T-helper 22 cell (primary cell): ENCODE measurements at regions not wholly inside any gene's neighbourhood (a gene's known extent, or its start where the extent isn't known, plus 50 kb on each side); places are given as distances from the start of the nearest gene placed in this dataset.

Source experiments
- DNase-seq: peaks from one replicate; pipeline ENCODE4 v3.0.0-alpha.2; 2020; ENCODE audit warnings: low read depth

DNA sequence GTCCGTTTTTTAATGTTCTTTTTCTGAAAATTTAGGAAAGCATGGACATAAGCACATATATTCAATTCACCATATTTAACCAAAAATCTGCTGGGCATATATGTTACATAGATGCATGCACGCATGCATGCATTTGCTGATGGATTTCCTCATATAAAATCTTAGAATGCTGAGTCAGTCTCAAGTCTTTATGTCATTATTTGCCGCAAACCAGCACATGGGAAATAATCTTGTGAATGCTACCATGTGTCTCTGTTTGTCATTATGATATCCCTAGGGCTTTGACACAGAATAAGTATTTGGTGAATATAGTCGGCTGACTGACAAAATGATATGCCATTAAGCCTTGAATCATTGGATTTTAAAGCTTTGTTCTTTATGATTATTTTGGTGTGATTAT is 776.5 kb downstream of the KCNT2 start:
- no peak for DNase-seq

DNA sequence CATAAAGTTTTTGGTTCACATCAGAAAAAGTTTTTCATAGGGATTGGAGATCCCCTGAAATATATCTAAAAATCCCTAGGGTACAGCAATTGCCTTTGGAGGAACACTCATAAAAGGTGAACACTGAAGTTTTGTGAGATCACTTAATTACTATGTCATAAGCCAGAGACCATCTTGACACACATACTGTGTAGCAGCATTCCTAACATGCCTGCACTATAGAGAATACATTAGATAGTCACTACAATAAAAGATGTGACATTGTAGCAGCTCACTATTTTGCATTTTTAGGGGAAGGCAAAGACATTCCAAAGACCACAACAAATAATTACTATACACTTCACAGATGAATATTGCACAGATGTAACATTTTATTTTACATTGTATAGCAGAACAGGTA is 779.9 kb downstream of the KCNT2 start:
- no peak for DNase-seq

DNA sequence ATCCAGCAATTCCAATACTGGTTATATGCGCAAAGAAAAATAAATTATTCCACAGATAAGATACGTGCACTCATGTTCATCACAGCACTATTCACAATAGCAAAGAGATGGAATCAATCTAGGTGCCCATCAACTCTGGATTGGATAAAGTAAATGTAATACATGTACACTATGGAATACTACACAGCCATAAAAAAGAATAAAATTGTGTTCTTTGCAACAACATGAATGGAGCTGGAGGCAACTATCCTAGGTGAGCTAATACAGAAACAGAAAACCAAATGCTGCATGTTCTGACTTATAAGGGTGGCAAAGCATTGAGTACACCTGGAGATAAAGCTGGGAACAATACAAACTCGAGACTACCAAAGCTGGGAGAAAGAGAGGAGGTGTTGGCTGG is 787.3 kb downstream of the KCNT2 start:
- DNase-seq = no peak

DNA sequence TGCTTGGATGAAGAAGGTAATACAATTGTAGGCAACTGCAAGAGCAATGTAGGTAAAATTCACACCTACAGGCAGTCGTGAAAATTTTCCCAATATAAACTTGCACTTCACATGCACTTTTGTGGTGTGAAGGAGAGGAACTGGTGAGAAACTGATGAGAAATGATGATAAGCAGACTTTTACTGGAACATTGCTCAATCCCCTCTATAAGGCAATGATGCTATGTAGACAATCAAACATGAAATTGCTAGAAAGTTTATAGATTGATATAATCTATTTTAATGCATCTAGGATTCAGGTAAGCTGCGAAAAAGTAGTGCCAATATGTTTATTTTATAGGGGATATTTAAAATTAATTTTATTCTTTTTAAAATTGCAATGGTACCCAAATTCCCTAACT is 802.2 kb downstream of the KCNT2 start:
- no peak for DNase-seq

DNA sequence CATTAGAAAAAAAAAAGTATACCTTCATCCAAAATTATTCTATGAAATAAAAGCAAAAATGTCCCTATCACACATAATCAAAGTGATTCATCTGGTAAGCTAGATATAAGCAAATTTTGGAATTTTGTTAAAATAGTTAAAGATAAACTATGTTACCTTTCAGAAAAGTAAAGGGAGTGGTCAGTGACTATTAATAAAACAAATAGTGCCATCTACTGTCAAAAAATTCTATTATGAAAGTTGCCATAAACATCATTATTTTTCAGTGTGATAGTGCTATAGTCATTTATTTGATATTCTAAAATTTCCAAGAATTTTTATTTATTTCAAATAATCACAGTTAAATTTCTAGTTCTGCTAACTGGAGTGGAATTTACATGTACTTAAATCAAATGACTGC is 803.7 kb downstream of the KCNT2 start:
- no peak for DNase-seq

DNA sequence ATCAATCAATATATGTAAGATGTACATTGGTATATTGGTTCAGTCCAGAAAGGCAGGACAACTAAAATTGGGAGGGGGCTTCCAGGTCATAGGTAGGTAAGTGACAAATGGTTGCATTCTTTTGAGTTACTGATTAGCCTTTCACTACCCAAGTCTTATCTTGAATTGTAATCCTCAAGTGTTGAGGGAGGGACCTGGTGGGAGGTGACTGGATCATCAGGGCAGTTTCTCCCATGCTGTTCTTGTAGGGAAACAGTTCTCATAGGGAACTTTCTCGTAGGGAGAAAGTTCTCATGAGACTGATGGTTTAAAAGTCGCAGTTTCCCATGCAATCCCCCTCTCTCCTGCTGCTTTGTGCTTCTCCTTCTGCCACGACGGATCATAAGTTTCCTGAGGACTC is 809.2 kb downstream of the KCNT2 start:
- no peak for DNase-seq

DNA sequence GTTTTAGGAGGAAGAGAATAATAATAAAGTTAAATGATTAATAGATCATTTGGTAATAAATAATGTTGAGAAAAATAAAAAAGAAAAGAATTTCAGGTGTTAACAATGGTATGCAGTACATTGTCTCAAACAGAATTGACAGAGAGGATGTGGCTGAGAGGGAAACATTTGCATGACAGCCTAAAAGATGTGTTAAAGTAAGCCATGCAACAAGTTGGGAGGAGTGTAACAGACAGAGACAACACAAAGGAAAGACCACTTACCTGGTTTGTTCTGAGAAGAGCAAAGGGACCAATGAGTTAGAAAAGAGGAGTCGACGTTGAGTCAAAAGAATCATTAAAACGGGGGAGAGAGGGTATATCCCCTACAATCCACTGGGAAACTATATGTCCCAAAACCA is 814.0 kb downstream of the KCNT2 start:
- DNase-seq = no peak

DNA sequence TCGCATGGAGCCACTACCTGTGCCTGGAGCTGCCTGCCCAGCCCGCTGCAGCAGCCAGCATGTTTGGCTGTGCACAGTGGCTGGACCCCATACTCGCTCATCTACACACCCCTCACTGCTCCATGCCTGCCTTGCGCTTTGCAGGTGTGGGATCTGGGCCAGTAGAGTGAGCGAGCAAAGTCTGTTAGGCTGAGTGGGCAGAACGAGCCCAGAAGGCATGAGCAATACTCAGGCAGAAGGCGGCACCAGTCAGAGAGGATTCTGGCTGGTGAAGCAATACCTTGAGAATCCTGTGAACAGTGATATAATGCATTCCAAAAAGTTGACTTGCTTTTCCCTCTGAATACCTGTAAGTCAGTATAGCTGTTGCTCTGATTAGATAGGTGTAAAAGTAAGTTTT is 816.4 kb downstream of the KCNT2 start:
- no peak for DNase-seq

DNA sequence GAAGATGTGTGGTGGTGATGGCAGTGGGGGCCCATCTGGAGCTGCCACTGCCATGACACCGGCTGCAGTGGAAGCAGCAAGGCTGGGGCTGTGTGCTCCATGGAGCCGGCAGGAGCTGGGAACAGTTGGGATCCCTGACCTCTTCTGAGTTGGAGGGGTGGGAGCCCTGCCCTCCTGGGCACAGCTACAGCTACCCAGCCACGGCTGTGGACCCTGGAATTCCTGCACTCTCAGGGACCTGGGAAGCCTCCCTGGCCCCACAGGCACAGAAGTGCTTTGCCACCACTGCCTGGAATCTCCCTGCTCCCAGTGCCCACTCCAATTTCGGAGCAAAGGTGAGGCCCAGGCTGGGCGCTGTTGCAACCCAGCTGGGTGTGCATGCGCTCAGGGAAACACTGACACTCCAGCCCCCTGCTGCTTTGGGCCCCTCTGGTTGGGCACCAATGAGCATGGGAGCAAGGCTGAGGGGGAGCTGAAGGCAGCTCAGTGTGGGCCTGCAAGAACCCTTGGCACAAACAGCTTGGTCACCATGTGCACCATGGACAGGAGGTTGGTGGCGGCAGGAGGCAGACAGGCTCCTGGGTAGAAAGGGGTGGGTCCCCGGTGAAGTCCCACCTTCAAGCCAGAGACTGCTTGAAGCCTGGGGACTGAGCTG is 817.6 kb downstream of the KCNT2 start:
- no peak for DNase-seq

DNA sequence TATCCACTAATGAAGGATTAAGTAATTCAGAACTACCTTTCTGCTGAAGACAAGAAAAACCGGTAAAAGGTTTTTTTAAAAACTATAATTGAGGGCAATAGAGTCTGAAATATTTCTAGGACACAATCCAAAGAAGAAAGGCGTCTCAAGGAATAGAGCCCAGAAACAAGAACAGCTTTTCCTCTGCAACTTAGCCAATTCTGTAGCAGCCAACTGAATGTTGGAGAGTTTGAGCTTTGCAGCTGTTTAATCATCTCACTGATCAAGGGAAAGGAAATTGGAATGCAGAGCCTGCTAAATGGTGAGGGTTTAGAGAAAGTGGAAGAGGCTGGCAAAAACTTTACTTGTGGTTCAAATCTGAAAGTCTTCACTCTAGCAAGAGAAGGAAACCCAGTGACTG is 818.9 kb downstream of the KCNT2 start:
- no peak for DNase-seq

DNA sequence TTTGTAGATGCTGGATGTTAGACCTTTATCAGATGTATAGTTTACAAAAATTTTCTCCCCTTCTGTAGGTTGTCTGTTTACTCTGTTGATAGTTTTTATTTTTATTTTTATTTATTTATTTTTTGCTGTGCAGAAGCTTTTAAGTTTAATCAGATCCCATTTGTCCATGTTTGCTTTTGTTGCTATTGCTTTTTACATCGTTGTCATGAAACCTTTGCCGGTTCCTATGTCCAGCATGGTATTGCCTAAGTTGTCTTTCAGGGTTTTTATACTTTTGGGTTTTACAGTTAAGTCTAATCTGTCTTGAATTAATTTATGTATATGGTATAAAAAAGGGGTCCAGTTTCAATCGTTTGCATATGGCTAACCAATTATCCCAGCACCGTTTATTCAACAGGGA is 819.5 kb downstream of the KCNT2 start:
- DNase-seq = no peak

DNA sequence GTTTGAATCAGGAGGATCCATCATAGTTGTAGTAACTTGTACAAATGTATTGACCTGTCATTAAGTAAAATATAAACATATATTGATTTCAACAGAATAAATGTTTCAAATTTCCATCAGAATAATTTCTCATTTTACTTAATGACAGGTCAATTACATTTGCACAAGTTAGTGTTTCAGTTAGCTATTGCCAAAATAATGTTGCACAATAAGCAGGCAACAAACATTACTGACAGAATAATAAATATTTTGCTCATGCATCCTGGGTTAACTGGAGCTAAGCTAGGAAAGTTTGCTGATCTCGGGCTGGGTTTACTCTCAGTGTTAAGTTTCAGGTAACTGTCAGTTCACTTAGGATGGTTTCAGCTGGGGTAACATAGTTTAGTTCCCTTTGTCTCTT is 822.4 kb downstream of the KCNT2 start:
- DNase-seq = no peak

DNA sequence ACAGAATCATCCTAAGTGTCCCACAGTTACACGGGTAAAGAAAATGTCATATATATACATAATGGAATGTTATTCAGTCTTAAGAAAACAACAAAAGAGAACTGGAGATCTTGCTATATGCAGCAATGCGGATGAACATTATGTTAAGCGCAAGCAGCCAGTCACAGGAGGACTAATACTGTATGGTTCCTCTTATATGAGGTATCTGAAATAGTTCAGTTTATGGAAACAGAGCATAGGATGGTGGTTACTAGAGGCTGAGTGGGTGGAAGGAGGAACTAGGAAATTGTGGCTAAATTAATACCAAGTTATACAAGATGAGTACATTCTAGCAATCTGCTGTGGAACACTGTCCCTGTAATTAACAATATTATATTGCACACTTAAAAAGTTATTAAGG is 834.3 kb downstream of the KCNT2 start:
- DNase-seq = no peak

DNA sequence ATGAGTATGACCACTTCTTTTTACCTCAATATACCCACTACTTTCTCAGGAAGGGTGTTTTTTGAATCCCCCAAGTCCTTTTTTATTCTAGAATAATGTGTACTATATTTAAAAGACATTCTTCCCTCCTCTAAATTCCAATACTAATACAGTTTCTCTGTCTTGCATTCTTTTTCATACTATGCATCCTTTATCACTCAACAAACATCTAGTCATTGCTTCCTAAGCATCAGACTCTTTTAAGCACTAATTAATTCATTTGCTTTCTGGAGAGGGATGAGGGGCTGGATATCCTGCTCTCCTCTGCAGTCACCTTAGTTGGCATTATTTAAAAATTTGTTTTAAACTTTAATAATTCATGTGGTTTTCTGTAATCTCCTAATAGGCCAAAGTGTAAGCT is 838.8 kb downstream of the KCNT2 start:
- no peak for DNase-seq

DNA sequence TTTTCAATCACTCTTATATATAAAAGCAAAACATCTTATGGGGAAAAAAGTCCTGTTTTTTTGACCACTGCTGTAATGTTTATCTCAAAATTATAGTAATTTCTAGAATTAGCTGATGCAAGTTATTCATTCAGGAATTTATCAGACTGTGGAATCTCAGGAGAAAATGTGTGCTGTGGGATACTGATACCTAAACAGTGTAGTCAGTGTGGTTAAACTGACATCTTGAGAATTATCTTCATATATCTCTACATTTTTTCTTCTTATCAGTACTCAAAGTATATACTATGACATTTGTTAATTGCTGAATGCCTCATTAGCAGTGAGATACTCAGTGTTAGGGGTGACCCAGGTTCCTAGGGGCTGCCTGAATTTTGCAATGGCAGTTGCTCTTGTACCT is 839.3 kb downstream of the KCNT2 start:
- no peak for DNase-seq

DNA sequence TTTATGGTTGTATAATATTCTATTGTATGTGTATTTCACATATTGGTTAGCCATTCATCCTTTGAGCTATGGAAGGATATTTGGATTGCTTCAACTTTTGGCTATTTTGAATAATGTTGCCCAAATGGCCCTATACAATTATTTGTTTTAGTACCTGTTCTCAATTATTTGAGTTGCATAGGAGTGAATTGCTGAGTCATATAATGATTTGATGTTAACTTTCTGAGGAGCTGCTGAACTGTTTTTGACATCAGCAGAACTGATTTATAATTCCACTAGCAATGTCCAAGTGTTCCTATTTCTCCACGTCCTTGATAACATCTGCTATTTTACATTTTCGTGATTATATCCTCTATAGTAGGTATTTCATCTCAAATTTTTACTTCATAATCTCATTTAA is 839.9 kb downstream of the KCNT2 start:
- DNase-seq = no peak

DNA sequence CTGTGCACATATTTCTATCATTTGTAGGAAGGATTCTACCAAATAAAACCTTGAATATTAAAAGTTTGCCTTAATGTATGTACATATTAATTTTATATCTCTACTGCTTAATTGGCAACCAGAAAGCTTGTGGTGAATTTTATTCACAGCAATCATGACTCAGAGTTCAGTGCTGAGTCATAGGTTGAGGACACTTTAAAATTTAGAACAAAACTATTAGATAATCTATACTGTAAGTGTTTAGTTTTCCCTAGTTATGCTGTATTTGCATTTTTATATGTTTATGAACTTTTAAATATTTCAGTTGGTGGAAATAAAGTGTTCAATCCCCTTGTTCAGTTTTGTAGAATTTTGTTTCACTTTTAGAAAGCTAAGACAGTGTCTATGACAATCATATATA is 841.5 kb downstream of the KCNT2 start:
- DNase-seq = no peak

DNA sequence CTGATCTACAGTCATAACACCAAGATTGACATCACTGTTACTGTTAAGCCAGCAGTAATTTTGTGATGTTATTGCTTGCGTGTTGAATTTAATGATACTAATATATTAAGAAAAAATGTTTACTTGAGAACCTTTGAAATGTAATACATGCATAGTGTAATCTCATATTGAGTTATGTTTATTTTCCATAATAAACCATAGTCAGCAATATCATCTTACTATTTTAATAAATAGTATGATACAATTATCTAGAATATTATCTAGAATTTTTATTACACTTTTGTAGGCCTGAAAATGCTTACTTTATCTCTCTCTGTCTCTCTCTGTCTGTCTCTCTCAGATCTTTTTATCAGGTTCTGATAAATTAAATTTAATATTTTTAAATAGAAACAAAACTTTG is 843.1 kb downstream of the KCNT2 start:
- no peak for DNase-seq

DNA sequence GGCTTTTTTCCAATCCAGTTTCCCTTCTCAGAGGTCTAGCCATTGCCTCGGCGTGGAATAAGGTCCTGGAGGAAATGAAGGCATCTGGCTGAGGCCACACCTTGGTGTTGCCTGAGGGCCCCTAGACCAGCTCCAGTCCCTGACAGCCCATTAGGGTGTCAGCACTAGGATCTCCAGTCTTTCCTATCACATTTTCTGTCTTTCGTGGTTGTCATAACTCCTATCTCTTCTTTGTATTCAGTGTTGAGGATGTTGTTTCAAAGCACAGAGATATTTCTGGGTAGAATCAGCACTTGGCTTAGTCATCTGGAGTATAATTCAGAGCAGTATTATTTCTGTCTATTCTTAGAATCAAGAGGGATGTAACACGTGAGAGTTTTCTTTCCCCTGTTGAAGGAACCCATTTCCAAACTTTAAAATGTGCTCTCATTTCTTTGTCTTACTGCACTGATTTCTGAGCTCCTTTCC is 844.3 kb downstream of the KCNT2 start:
- DNase-seq = no peak

DNA sequence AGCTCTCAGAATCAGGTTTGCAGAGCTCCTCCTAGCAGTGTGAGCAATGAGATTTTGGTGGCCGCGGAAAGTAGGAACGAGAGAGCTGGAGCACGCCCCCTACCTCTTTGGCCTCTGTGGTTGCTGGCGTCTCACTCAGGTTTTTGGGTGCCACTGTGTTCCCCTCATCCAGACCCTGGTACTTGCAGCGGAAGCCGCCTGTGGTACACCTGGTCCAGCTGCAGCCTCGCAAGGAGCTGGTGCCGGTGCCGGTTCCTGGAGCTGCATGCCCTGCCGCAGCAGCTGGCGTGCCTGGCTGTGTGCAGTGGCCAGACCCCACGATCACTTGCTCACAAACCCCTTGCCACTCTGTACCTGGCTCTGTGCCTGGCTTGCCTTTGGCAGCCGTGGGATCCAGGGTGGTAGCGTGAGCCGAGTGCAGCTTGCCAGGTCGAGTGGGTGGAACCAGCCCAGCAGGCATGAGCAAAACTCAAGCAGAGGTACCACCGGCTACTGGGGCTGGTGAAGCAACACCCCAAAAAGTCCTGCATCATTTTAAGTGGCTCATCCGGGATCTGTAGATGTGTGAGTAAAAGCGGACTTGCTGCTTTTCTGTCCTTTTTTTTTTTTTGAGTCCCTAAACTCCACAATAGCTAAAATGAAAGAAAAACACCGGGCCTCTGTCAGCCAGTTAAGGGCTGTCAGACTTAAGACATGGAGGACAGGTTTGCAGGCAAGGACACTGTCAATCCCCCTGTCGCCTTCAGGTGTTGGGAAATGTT is 844.9 kb downstream of the KCNT2 start:
- no peak for DNase-seq

DNA sequence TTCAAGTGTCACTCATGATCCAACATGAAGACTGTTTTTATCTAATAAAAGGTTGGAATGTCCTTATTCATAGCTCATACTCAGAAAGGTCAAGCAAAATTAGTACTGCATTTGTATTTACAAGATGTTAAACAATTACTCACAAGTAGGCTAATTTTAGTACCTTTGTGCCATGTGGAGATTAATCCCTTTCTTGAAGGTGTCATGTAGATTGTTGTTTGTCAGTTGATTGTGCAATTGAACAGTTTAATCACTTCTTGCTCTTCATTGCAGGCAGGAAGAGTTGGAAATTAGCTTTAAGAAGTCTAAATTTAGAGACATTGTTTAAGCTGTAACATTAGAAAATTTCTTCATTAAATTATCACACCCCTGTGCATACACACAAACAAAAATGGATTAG is 847.1 kb downstream of the KCNT2 start:
- no peak for DNase-seq

DNA sequence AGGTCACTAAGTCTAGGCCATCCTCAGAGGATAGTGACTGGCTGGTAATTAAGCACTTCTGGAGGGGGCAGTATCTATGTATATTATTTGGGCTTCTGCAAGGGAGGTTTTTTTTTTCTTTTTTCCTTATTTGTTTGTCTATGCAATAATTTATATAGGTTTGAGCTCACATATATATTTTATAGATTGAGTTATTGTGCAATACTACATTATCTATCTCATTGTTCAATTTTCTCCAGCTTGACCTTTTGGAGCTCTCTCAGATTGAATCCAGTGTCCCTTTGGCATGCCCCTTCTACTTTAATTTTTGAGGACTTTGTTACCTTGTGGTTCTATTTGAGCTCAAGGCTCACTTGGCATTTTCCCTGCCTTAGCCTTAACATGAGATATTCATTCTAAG is 852.1 kb downstream of the KCNT2 start:
- no peak for DNase-seq

DNA sequence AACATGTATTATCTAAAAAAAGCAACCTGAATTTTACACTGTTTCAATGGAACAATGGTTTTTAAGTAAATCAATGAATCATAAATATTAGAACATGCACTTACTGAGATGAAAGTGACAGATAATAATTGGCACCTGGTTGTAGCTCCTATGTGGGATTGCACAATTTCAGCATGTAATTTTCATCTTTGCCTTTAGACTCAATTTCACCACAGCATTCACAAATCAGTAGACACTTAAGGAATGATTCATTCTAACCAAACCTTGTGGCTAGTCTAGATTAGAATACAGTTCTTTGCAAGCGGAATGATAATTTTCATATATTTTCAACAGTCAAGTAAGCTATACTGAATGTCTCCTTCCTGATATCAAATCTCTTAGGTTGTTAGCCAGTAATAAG is 853.4 kb downstream of the KCNT2 start:
- DNase-seq = no peak

DNA sequence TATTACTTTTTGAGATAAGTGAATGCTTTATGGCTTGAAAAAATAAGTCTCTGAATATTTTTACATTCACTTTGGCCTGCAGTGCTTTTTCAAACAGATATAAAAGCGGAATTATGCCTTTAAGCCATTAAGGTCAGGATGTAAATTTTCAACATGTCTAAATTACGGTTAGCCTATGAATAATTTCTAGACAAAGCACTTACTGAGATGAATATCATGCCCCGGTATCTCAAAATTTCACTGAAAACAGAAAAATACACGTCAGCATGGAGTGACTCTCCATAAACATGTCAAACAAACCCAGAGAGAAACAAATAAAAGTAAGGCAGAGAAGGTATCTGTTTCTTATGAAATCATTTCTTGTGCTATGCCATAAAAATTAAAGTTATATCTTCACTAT is 853.9 kb downstream of the KCNT2 start:
- no peak for DNase-seq
